GM21381 (cell line): ENCODE measurements at regions not wholly inside any gene's neighbourhood (a gene's known extent, or its start where the extent isn't known, plus 50 kb on each side); places are given as distances from the start of the nearest gene placed in this dataset.
A peak's percentile ranks its signal among the peaks of the same experiment; 100 is the strongest.
"Not testable (repeated sequence)": the region's sequence is repeated elsewhere in the genome, so short reads cannot be mapped to it uniquely, and the experiment has no call there.

Experiments
- ATAC-seq: cut with Tn5 transposase; IDR thresholded peaks from one replicate; pipeline ENCODE4 v1.9.1; 2021; ENCODE audit warnings: mild to moderate bottlenecking, moderate library complexity; ENCODE audit not compliant: unreplicated experiment

GRCh38 chr9:75455444-75455921 is 367.2 kb downstream of the OSTF1 start:
- peak; percentile 93 for ATAC-seq

- no peak for ATAC-seq
These were observed 368.4 kb downstream of the OSTF1 start for GRCh38 chr9:75456698-75457097.

GRCh38 chr9:75457474-75458011 is 369.2 kb downstream of the OSTF1 start:
- no peak for ATAC-seq

GRCh38 chr9:75459311-75459710 is 371.0 kb downstream of the OSTF1 start:
- ATAC-seq: not testable (repeated sequence)

- no peak for ATAC-seq
These were observed 372.9 kb downstream of the OSTF1 start for GRCh38 chr9:75461183-75461582.

- ATAC-seq: no peak
These were observed 374.6 kb downstream of the OSTF1 start for GRCh38 chr9:75462866-75463265.

- no peak for ATAC-seq
These were observed 375.6 kb downstream of the OSTF1 start for GRCh38 chr9:75463871-75464270.

GRCh38 chr9:75464726-75465125 is 376.4 kb downstream of the OSTF1 start:
- no peak for ATAC-seq

GRCh38 chr9:75467142-75467541 is 378.8 kb downstream of the OSTF1 start:
- ATAC-seq: no peak

GRCh38 chr9:75471549-75472114 is 383.3 kb downstream of the OSTF1 start:
- no peak for ATAC-seq

GRCh38 chr9:75482566-75482965 is 394.3 kb downstream of the OSTF1 start:
- no peak for ATAC-seq

- no peak for ATAC-seq
These were observed 395.3 kb downstream of the OSTF1 start for GRCh38 chr9:75483636-75484035.

GRCh38 chr9:75487856-75488718 is 399.8 kb downstream of the OSTF1 start:
- no peak for ATAC-seq

- ATAC-seq: no peak
These were observed 400.4 kb downstream of the OSTF1 start for GRCh38 chr9:75488719-75489110.

- ATAC-seq: no peak
These were observed 400.1 kb upstream of the PCSK5 start for GRCh38 chr9:75490326-75490725.

GRCh38 chr9:75491533-75491932 is 398.9 kb upstream of the PCSK5 start:
- ATAC-seq: no peak

GRCh38 chr9:75499812-75500211 is 390.7 kb upstream of the PCSK5 start:
- ATAC-seq: no peak

GRCh38 chr9:75500479-75500878 is 390.0 kb upstream of the PCSK5 start:
- ATAC-seq: no peak

- ATAC-seq: not testable (repeated sequence)
These were observed 389.5 kb upstream of the PCSK5 start for GRCh38 chr9:75500940-75501339.

- no peak for ATAC-seq
These were observed 385.8 kb upstream of the PCSK5 start for GRCh38 chr9:75504721-75505120.

- ATAC-seq: no peak
These were observed 384.8 kb upstream of the PCSK5 start for GRCh38 chr9:75505654-75506053.

- ATAC-seq: no peak
These were observed 361.0 kb upstream of the PCSK5 start for GRCh38 chr9:75529463-75529862.
